ENCODE measurements at regions not wholly inside any gene's neighbourhood (a gene's known extent, or its start where the extent isn't known, plus 50 kb on each side); places are given as distances from the start of the nearest gene placed in this dataset.

DNA sequence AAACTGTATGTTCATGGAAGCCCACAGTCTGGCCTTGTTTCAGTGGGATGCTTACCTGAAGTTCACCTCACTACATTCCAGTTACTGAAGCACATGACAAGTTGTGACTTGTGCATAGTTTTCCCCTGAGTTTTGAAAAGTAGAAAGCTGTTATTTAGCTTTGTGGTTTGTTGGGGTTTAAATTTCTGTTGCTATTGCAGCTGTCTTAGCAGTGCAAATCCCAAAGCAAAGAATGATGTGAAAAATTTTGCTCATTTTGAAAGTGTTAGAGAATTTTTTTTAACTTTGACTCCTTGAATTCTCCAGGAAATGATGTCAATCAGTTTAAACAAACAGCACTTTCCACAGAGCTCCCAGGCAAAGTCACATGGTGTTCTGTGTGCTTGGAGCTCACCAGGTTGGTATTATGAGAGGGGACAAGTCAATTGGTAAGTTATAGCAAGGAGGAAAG is 268.4 kb downstream of the ADGRG6 start:
- Histone ChIP-seq H3K4me1 (ENCODE audit: insufficient read depth, low read length) (peaks cover 39% of the 10 kb centered on the region), H3K36me3 (ENCODE audit: insufficient read depth, low read length) (no peaks in the 10 kb centered on the region), H3K9me3 (ENCODE audit: control insufficient read depth, insufficient read depth, low read length) (peaks cover 13% of the 10 kb centered on the region), H3K9ac (ENCODE audit: low read depth, low read length) (no peak overlapping the region)

DNA sequence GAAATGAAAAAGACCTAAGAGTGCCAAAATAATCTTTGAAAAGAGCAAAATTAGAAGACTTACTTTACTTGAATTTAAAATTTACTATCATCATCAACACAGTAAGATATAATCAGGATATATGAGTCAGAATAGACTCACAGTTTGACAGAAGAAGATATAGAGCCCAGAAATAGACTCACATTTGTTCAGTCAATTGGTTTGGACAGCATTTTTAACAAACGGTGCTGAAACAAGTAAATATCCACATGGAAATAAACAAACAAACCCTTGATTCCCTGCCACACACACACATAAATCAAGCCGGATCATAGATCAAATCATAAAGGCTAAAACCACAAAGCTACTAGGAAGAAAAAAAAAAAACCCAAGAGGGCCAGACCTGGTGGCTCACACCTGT is 291.1 kb downstream of the ADGRG6 start:
- no peak overlapping the region for H3K9ac ChIP-seq (ENCODE audit: low read depth, low read length)
- H3K9me3 ChIP-seq (ENCODE audit: control insufficient read depth, insufficient read depth, low read length) = no peaks in the 10 kb centered on the region
- H3K4me1 ChIP-seq (ENCODE audit: insufficient read depth, low read length) = no peaks in the 10 kb centered on the region
- no peaks in the 10 kb centered on the region for H3K36me3 ChIP-seq (ENCODE audit: insufficient read depth, low read length)

DNA sequence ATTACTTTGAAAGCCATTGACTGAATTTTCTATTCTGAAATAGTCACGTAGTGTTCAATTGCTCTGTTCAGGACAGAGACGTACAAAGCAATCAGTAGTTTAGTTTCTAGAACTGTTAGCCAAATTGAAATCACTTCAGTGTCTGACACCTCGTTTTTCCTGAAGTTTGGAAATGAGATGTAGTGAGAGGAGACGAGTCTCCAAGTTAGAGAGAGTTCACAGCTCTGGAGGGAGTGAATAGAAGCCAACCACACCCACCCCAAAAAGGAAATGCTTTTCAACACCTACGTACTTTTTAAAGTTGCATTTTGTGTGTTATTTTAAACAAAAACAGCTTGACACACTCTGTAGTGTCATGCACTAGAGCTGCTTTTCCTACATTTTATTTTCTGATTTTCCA is 296.0 kb downstream of the ADGRG6 start:
- no peaks in the 10 kb centered on the region for H3K36me3 ChIP-seq (ENCODE audit: insufficient read depth, low read length)
- H3K9me3 ChIP-seq (ENCODE audit: control insufficient read depth, insufficient read depth, low read length) = no peaks in the 10 kb centered on the region
- no peak overlapping the region for H3K9ac ChIP-seq (ENCODE audit: low read depth, low read length)
- peaks cover 4% of the 10 kb centered on the region; the same call in 1 of the 2 replicates for H3K4me1 ChIP-seq (ENCODE audit: insufficient read depth, low read length)

DNA sequence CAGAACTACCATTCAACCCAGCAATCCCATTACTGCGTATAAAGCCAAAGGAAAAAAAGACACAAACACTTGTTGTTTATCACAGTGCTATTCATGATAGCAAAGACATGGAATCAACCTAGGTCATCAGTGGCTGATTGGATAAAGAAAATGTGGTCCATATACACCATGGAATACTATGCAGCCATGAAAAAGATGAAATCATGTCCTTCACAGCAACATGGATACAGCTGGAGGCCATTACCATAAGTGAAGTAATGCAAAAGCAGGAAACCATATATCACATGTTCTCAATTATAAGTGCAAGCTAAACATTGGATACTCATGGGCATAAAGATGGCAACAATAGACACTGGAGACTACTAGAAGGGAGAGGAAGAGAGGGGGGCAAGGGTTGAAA is 299.6 kb downstream of the ADGRG6 start:
- Histone ChIP-seq H3K9ac (ENCODE audit: low read depth, low read length) (no peak overlapping the region), H3K4me1 (ENCODE audit: insufficient read depth, low read length) (peaks cover 13% of the 10 kb centered on the region; the same call in 1 of the 2 replicates), H3K36me3 (ENCODE audit: insufficient read depth, low read length) (no peaks in the 10 kb centered on the region), H3K9me3 (ENCODE audit: control insufficient read depth, insufficient read depth, low read length) (no peaks in the 10 kb centered on the region)

DNA sequence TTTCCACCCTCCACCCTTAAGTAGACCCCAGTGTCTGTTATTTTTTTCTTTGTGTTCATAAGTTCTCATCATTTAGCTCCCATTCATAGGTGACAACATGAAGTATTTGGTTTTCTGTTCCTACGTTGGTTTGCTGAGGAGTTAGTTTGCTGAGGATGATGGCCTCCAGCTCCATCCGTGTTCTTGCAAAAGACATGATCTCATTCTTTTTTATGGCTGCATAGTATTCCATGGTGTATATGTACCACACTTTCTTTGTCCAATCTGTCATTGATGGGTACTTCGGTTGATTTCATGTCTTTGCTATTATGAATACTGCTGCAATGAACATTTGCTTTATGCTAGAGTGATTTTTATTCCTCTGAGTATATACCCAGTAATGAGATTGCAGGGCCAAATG is 301.2 kb downstream of the ADGRG6 start:
- no peaks in the 10 kb centered on the region for H3K36me3 ChIP-seq (ENCODE audit: insufficient read depth, low read length)
- H3K9me3 ChIP-seq (ENCODE audit: control insufficient read depth, insufficient read depth, low read length) = no peaks in the 10 kb centered on the region
- no peak overlapping the region for H3K9ac ChIP-seq (ENCODE audit: low read depth, low read length)
- H3K4me1 ChIP-seq (ENCODE audit: insufficient read depth, low read length) = peaks cover 13% of the 10 kb centered on the region; the same call in 1 of the 2 replicates

DNA sequence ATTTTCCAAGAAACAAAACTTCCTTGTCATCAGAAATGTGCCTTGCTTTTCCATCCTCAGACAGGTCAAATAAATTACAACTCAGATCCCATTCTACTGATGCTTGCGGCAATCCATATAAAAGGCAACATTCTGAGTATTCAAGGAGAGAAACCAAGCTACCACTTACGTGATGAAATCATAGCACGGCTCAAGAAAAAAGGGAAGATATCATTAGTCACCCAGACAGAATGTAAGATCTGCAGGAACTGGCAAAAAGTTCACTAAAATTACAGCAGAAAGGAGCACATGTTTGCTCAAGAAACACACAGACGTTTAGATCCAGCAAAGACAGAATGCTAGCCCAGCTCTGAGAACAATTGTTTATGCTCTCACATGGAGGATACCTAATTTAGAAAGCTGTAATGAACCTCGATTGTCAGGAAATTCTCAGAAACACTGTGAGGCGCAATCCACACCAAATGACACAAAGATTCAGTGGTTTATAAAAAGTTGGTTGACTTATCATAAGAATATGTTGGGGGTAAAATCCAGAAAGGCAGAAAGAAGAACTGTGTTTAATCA is 304.2 kb downstream of the ADGRG6 start:
- Histone ChIP-seq H3K36me3 (ENCODE audit: insufficient read depth, low read length) (no peaks in the 10 kb centered on the region), H3K9ac (ENCODE audit: low read depth, low read length) (no peak overlapping the region), H3K9me3 (ENCODE audit: control insufficient read depth, insufficient read depth, low read length) (no peaks in the 10 kb centered on the region), H3K4me1 (ENCODE audit: insufficient read depth, low read length) (peaks cover 9% of the 10 kb centered on the region; the same call in 1 of the 2 replicates)

DNA sequence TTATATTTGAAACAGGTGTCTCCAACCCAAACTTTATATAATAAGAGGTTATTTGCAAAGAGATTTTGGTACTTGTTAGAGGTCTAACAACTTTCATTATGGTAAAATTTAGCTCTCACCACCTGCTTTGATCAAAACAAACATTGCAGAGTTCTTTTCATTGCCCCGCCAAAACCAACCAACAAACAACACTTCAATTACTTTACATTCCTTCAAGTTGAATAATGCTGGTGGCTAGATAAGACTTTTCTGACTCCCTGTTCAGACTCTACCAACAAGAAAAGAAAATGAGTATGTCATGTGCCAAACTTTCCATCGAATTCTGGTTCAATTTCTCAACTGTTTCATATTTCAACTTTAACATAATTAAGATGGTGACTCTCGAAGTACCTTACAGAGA is 311.1 kb downstream of the ADGRG6 start:
- Histone ChIP-seq H3K9ac (ENCODE audit: low read depth, low read length) (no peak overlapping the region), H3K4me1 (ENCODE audit: insufficient read depth, low read length) (no peaks in the 10 kb centered on the region), H3K36me3 (ENCODE audit: insufficient read depth, low read length) (no peaks in the 10 kb centered on the region; the same call in 1 of the 2 replicates), H3K9me3 (ENCODE audit: control insufficient read depth, insufficient read depth, low read length) (no peaks in the 10 kb centered on the region; the same call in 1 of the 2 replicates)

DNA sequence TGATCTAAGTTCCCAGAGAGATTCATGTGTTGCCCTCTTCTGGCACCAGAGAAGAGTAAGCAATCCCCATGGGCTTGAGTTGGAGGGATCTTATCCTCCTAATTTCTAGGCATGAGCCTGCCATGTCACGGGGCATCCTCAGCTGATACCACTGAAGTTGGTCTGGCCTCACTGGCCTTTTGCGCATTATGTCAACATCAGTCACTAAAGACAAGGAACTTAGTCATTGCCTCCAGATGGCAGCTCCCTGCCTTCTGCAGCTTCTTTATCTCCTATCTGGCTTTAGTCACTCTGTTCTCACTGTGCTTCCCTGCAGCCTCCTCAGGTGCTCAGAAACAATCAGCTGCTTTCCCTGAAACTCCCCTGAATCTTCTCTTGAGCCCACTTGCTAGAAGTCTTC is 312.2 kb downstream of the ADGRG6 start:
- no peaks in the 10 kb centered on the region for H3K4me1 ChIP-seq (ENCODE audit: insufficient read depth, low read length)

DNA sequence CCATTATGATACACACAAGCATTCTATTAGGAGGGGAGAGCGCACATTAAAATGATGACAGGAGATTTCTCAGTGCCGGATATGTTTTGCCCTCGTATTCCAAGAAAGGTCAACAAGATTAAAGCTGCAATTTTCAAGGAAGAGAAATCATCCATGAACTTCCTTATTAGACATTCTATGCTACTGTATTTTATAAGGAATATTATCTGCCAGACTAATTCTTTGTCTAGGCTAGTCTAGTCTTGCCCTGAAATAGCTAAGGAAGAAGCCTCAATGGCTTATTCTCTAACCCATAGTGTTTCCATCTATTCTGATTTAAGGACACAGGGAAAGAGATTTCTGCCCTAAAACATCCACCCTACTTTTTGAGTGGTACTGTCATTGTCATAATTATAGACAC is 315.4 kb downstream of the ADGRG6 start:
- no peaks in the 10 kb centered on the region for H3K4me1 ChIP-seq (ENCODE audit: insufficient read depth, low read length)
- no peaks in the 10 kb centered on the region; the same call in 1 of the 2 replicates for H3K9me3 ChIP-seq (ENCODE audit: control insufficient read depth, insufficient read depth, low read length)
- no peak overlapping the region for H3K9ac ChIP-seq (ENCODE audit: low read depth, low read length)
- no peaks in the 10 kb centered on the region; the same call in 1 of the 2 replicates for H3K36me3 ChIP-seq (ENCODE audit: insufficient read depth, low read length)

More for the DNA sequence above, 312.2 kb downstream of the ADGRG6 start:
- Histone ChIP-seq H3K36me3 (ENCODE audit: insufficient read depth, low read length) (no peaks in the 10 kb centered on the region; the same call in 1 of the 2 replicates), H3K9me3 (ENCODE audit: control insufficient read depth, insufficient read depth, low read length) (no peaks in the 10 kb centered on the region; the same call in 1 of the 2 replicates), H3K9ac (ENCODE audit: low read depth, low read length) (no peak overlapping the region)

DNA sequence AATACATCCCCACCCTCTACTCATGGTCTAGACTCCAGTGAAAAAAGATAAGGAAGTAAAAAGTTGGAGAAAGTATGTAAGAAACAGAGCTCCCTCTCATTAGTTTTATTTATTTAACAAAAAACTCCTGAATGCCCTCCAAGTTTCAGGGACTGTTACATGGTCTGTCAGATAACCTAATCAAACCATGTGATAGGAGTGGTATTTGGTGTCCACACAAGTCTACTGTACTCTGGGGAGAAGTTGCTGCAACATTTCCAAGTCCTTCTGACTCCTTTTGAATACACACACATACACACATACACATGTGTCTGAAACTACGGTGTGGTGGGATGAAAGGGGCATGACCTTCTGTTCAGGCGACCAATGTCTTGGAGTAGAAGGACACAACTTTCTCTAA is 320.0 kb downstream of the ADGRG6 start:
- Histone ChIP-seq H3K9me3 (ENCODE audit: control insufficient read depth, insufficient read depth, low read length) (no peaks in the 10 kb centered on the region), H3K36me3 (ENCODE audit: insufficient read depth, low read length) (no peaks in the 10 kb centered on the region), H3K9ac (ENCODE audit: low read depth, low read length) (no peak overlapping the region), H3K4me1 (ENCODE audit: insufficient read depth, low read length) (no peaks in the 10 kb centered on the region)

DNA sequence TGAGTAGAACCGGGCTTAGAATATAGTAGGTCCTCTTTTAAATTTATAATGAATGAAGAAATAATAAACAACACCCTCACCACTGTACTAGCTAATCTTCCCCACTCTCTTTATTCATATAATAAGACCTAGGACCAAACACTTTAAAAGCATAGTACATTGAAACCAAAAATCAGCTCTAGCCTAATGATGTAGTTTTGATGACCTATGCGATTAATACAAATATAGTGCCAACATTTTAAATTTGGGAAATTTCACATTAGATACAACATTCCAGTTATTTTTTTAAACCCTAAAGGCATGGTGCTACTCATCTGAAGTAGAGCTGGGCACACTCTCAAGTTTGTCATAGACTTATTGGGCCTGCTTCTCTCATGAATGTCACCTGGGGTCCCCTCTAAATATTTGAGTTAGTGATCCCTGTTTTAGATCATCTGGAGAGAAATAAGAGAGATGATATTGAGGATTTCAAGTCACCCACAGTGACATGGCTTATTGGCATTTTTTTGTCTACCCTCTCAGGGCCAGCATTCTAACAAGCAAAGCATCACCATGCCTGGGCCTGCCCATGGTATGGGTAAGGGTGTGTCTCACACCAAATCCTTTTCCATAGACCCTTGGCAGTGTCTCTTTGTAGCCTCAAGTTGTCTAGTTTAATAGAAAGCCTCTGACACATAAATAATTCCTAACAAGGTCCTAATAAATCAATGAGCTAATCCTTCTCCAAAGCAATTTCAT is 319.8 kb downstream of the HIVEP2 start:
- Histone ChIP-seq H3K4me1 (ENCODE audit: insufficient read depth, low read length) (no peaks in the 10 kb centered on the region), H3K9ac (ENCODE audit: low read depth, low read length) (no peak overlapping the region), H3K36me3 (ENCODE audit: insufficient read depth, low read length) (no peaks in the 10 kb centered on the region), H3K9me3 (ENCODE audit: control insufficient read depth, insufficient read depth, low read length) (no peaks in the 10 kb centered on the region)

DNA sequence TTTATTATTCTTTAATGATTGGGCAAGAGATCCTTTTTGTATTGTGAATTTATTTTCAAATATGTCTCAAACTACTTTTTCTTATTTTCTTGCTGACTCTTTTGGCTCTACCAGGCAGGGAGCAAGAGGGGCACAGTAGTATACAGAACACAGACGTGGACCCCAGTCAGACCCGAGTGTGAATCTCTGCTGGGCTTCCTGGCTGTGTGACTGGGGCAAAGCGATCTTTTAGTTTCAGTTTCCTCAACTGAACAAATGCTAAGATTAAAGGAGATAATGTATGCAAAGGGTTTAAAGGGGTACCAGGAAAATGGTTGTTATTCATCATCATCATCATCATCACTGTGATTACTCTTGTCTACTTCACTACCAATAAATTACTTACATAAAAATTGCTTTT is 317.5 kb downstream of the HIVEP2 start:
- no peaks in the 10 kb centered on the region for H3K9me3 ChIP-seq (ENCODE audit: control insufficient read depth, insufficient read depth, low read length)
- no peaks in the 10 kb centered on the region for H3K4me1 ChIP-seq (ENCODE audit: insufficient read depth, low read length)
- no peaks in the 10 kb centered on the region for H3K36me3 ChIP-seq (ENCODE audit: insufficient read depth, low read length)
- no peak overlapping the region for H3K9ac ChIP-seq (ENCODE audit: low read depth, low read length)

DNA sequence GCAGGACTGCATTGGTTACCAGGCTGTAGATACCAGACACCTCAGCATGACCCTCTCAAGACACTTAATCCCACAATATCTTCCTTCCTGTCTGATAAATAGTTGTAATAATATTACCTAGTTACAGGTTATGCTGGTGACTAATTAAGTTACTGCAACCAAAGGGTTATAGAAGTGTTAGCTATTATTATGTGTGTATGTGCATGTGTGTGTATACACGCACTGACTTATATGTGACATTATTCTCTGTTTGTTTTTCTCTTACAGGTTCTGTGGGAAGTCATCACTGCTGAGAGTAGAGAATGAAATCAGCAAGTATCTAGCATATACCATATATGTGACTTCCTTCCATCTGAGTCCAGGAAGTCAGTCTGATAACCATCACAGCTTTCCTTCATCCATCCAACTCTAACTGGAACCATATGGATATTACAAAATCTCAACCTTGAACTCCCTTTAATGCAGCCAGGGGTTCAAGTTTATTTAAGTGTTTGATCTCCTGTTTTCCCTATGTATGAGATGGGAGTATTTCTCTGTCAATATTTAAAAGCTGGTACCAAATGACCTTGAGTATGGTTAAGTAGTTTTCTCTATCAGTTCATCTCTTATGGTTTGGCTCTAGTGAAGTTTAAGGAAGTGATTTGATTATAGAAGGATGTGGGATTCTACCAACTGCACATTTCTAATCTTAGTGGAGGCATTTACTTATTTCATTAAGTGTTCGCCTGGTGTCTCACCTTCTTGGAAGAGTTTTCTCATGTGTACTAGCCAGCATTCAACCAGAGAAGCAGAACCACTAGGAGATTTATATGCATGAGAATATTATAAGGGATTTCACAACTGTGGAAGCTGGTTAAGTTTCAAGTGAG is 313.2 kb downstream of the HIVEP2 start:
- H3K9me3 ChIP-seq (ENCODE audit: control insufficient read depth, insufficient read depth, low read length) = no peaks in the 10 kb centered on the region
- no peak overlapping the region for H3K9ac ChIP-seq (ENCODE audit: low read depth, low read length)
- no peaks in the 10 kb centered on the region for H3K36me3 ChIP-seq (ENCODE audit: insufficient read depth, low read length)
- no peaks in the 10 kb centered on the region for H3K4me1 ChIP-seq (ENCODE audit: insufficient read depth, low read length)

DNA sequence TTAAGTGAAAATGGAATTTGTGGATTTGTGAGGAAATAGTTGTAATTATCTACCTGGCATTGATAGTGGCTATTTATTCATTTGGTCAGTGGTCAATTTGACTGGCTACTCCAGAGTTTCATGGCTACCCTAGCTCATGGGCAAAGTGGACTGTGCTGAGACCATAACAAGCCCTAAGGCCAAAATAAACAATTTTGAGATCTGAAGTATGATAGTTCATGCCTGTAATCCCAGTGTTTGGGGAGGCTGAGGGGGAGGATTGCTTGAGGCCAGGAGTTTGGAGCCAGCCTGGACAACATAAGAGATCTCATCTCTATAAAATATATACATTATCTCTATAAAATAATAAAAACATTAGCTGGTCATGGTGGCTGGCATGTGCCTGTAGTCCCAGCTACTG is 311.7 kb downstream of the HIVEP2 start:
- no peaks in the 10 kb centered on the region for H3K36me3 ChIP-seq (ENCODE audit: insufficient read depth, low read length)
- no peaks in the 10 kb centered on the region for H3K4me1 ChIP-seq (ENCODE audit: insufficient read depth, low read length)
- H3K9me3 ChIP-seq (ENCODE audit: control insufficient read depth, insufficient read depth, low read length) = no peaks in the 10 kb centered on the region
- no peak overlapping the region for H3K9ac ChIP-seq (ENCODE audit: low read depth, low read length)
